ENCODE measurements at regions not wholly inside any gene's neighbourhood (a gene's known extent, or its start where the extent isn't known, plus 50 kb on each side); places are given as distances from the start of the nearest gene placed in this dataset.
"Not testable (repeated sequence)": the region's sequence is repeated elsewhere in the genome, so short reads cannot be mapped to it uniquely, and the experiment has no call there.

DNA sequence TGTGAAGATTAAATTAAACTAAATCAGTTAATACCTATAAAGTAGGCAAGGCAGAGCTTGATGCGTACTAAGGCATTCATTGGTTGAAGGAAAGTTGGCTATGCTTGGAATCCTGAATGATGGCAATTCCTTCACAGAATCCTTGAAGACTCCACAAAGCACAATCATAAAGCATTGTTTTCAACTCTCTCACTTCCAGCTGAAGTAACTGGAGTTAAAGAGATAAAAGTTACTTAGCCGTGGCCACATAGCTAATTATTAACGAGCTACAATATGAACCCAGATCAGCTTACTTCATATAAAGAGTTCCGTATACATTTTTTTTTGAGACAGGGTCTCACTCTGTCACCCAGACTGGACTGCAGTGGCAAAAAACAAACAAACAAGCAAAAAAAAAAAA, 483.9 kb upstream of the DDX18 start:
- no CpG with 5 or more reads among the region's 4 CpGs for whole genome bisulfite sequencing (ENCODE audit: insufficient coverage, insufficient read length)
- no peaks in the 10 kb centered on the region for H3K36me3 ChIP-seq (ENCODE audit: control insufficient read depth, insufficient read depth, low read length)
- no peaks in the 10 kb centered on the region for H3K4me1 ChIP-seq (ENCODE audit: control insufficient read depth, insufficient read depth, low read length)
- H3K27me3 ChIP-seq (ENCODE audit: control insufficient read depth, insufficient read depth, low read length): no peaks in the 10 kb centered on the region
- no peak for DNase-seq (ENCODE audit: low read depth, low spot score)
- no peak overlapping the region for H3K27ac ChIP-seq (ENCODE audit: low read length)
- no peaks in the 10 kb centered on the region for H3K9me3 ChIP-seq (ENCODE audit: control insufficient read depth, insufficient read depth, low read length)
- H3K4me3 ChIP-seq (ENCODE audit: low read length): no peak overlapping the region

DNA sequence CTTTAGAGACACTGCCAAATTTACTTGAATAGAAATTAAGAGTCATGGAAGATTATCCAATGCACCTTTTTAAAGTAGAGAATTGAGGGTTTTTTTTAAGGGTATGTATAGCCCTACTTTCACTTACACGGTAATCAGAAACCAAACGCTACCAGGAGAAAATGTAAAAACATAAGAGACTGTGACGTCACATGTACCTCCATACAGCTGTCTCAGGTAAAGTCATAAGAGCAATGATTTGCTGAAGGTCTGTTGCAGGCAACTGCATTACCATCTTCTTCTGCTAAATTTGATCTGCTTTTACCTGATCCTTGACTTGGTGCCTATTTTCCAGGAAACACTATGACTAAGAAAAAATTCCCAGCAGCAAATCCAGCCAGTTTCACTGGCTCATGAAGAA, 478.5 kb upstream of the DDX18 start:
- no peak overlapping the region for H3K27ac ChIP-seq (ENCODE audit: low read length)
- no CpG with 5 or more reads among the region's 3 CpGs for WGBS (ENCODE audit: insufficient coverage, insufficient read length)

GRCh38 chr2:117336496-117336895, 478.0 kb upstream of the DDX18 start:
- no CpG with 5 or more reads among the region's 4 CpGs for WGBS (ENCODE audit: insufficient coverage, insufficient read length)
- H3K4me3 ChIP-seq (ENCODE audit: low read length): no peak overlapping the region
- DNase-seq (ENCODE audit: low read depth, low spot score): no peak

More for the DNA sequence above, 478.5 kb upstream of the DDX18 start:
- H3K4me3 ChIP-seq (ENCODE audit: low read length): no peak overlapping the region
- DNase-seq (ENCODE audit: low read depth, low spot score): no peak
- H3K4me1 ChIP-seq (ENCODE audit: control insufficient read depth, insufficient read depth, low read length): no peaks in the 10 kb centered on the region
- no peaks in the 10 kb centered on the region for H3K36me3 ChIP-seq (ENCODE audit: control insufficient read depth, insufficient read depth, low read length)
- H3K27me3 ChIP-seq (ENCODE audit: control insufficient read depth, insufficient read depth, low read length): no peaks in the 10 kb centered on the region
- H3K9me3 ChIP-seq (ENCODE audit: control insufficient read depth, insufficient read depth, low read length): no peaks in the 10 kb centered on the region

GRCh38 chr2:117337981-117338380, 476.5 kb upstream of the DDX18 start:
- not testable (repeated sequence) for H3K27ac ChIP-seq (ENCODE audit: low read length); DNase-seq (ENCODE audit: low read depth, low spot score); H3K4me1 ChIP-seq (ENCODE audit: control insufficient read depth, insufficient read depth, low read length); H3K36me3 ChIP-seq (ENCODE audit: control insufficient read depth, insufficient read depth, low read length); H3K9me3 ChIP-seq (ENCODE audit: control insufficient read depth, insufficient read depth, low read length); H3K27me3 ChIP-seq (ENCODE audit: control insufficient read depth, insufficient read depth, low read length); H3K4me3 ChIP-seq (ENCODE audit: low read length)
- WGBS (ENCODE audit: insufficient coverage, insufficient read length): no CpG with 5 or more reads among the region's 3 CpGs

More at GRCh38 chr2:117336496-117336895, 478.0 kb upstream of the DDX18 start:
- Histone ChIP-seq H3K27ac (ENCODE audit: low read length) (no peak overlapping the region), H3K27me3 (ENCODE audit: control insufficient read depth, insufficient read depth, low read length) (no peaks in the 10 kb centered on the region), H3K36me3 (ENCODE audit: control insufficient read depth, insufficient read depth, low read length) (no peaks in the 10 kb centered on the region), H3K4me1 (ENCODE audit: control insufficient read depth, insufficient read depth, low read length) (no peaks in the 10 kb centered on the region), H3K9me3 (ENCODE audit: control insufficient read depth, insufficient read depth, low read length) (no peaks in the 10 kb centered on the region)

DNA sequence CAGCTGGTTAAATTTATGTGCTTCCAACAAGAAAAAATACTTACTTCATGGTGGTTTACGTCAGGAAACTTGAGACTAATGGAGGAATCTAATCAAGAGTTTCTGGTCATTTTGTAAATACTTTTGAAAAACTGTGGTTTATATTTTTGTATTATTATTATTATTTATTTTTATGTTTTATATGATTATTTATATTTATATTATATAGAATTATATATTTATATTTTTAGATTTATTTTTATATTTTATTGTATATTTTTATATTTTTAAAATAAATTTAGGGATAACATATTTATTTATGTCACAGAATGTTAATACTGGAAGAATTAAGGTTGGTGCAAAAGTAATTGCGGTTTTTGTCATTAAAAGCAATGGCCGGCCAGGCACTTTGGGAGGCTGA, 474.5 kb upstream of the DDX18 start:
- no peaks in the 10 kb centered on the region for H3K27me3 ChIP-seq (ENCODE audit: control insufficient read depth, insufficient read depth, low read length)
- no peak overlapping the region for H3K27ac ChIP-seq (ENCODE audit: low read length)
- no peaks in the 10 kb centered on the region for H3K36me3 ChIP-seq (ENCODE audit: control insufficient read depth, insufficient read depth, low read length)
- no peak overlapping the region for H3K4me3 ChIP-seq (ENCODE audit: low read length)
- no peak for DNase-seq (ENCODE audit: low read depth, low spot score)
- no peaks in the 10 kb centered on the region for H3K9me3 ChIP-seq (ENCODE audit: control insufficient read depth, insufficient read depth, low read length)
- no CpG with 5 or more reads among the region's 3 CpGs for WGBS (ENCODE audit: insufficient coverage, insufficient read length)
- no peaks in the 10 kb centered on the region for H3K4me1 ChIP-seq (ENCODE audit: control insufficient read depth, insufficient read depth, low read length)

- DNase-seq (ENCODE audit: low read depth, low spot score): no peak
- H3K36me3 ChIP-seq (ENCODE audit: control insufficient read depth, insufficient read depth, low read length): no peaks in the 10 kb centered on the region
- no peaks in the 10 kb centered on the region for H3K27me3 ChIP-seq (ENCODE audit: control insufficient read depth, insufficient read depth, low read length)
- no peak overlapping the region for H3K4me3 ChIP-seq (ENCODE audit: low read length)
- no CpG with 5 or more reads among the region's 5 CpGs for WGBS (ENCODE audit: insufficient coverage, insufficient read length)
- H3K27ac ChIP-seq (ENCODE audit: low read length): no peak overlapping the region
- H3K9me3 ChIP-seq (ENCODE audit: control insufficient read depth, insufficient read depth, low read length): no peaks in the 10 kb centered on the region
- H3K4me1 ChIP-seq (ENCODE audit: control insufficient read depth, insufficient read depth, low read length): no peaks in the 10 kb centered on the region
Measured at GRCh38 chr2:117341690-117342089, 472.8 kb upstream of the DDX18 start.

DNA sequence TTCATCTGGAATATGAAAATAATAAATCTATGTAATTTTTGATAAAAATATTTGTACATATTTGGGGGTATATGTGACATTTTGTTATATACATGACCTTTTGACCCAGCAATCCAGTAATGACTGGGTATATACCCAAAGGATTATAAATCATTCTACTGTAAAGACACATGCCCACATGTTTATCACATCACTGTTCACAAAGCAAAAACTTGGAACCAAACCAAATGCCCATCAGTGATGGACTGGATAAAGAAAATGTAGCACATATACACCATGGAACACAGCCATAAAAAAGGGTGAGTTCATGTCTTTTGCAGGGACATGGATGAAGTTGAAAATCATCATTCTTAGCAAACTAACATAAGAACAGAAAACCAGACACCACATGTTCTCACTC, 472.1 kb upstream of the DDX18 start:
- Histone ChIP-seq H3K36me3 (ENCODE audit: control insufficient read depth, insufficient read depth, low read length) (no peaks in the 10 kb centered on the region), H3K9me3 (ENCODE audit: control insufficient read depth, insufficient read depth, low read length) (no peaks in the 10 kb centered on the region), H3K27ac (ENCODE audit: low read length) (no peak overlapping the region), H3K4me3 (ENCODE audit: low read length) (no peak overlapping the region), H3K27me3 (ENCODE audit: control insufficient read depth, insufficient read depth, low read length) (no peaks in the 10 kb centered on the region), H3K4me1 (ENCODE audit: control insufficient read depth, insufficient read depth, low read length) (no peaks in the 10 kb centered on the region)
- no peak for DNase-seq (ENCODE audit: low read depth, low spot score)

DNA sequence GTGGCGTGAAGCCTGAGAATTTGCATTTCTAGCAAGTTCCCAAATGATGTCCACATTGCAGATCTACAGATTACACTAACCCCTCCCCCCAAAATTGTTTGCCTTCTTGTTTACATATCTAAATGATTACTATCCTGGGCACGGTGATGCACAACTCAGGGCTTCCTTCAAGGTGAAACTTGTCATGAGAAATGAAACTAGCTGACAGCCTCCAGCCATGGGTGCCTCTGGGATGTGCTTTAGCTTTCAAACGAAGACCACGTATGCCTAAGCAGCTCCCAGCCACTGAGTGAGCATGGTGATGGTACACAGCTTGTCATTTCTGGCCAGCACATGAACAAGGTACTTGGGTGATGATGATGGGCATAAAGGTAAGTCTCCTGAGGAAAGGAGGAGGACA, 464.8 kb upstream of the DDX18 start:
- no peaks in the 10 kb centered on the region for H3K27me3 ChIP-seq (ENCODE audit: control insufficient read depth, insufficient read depth, low read length)
- no peaks in the 10 kb centered on the region for H3K9me3 ChIP-seq (ENCODE audit: control insufficient read depth, insufficient read depth, low read length)
- no peak overlapping the region for H3K27ac ChIP-seq (ENCODE audit: low read length)
- H3K36me3 ChIP-seq (ENCODE audit: control insufficient read depth, insufficient read depth, low read length): no peaks in the 10 kb centered on the region
- DNase-seq (ENCODE audit: low read depth, low spot score): no peak
- H3K4me1 ChIP-seq (ENCODE audit: control insufficient read depth, insufficient read depth, low read length): peaks cover 2% of the 10 kb centered on the region; the same call in 1 of the 2 replicates
- no CpG with 5 or more reads among the region's 4 CpGs for WGBS (ENCODE audit: insufficient coverage, insufficient read length)
- H3K4me3 ChIP-seq (ENCODE audit: low read length): no peak overlapping the region

GRCh38 chr2:117351396-117351795, 463.1 kb upstream of the DDX18 start:
- H3K9me3 ChIP-seq (ENCODE audit: control insufficient read depth, insufficient read depth, low read length): no peaks in the 10 kb centered on the region
- WGBS (ENCODE audit: insufficient coverage, insufficient read length): no CpG with 5 or more reads among the region's 4 CpGs
- H3K27me3 ChIP-seq (ENCODE audit: control insufficient read depth, insufficient read depth, low read length): no peaks in the 10 kb centered on the region

DNA sequence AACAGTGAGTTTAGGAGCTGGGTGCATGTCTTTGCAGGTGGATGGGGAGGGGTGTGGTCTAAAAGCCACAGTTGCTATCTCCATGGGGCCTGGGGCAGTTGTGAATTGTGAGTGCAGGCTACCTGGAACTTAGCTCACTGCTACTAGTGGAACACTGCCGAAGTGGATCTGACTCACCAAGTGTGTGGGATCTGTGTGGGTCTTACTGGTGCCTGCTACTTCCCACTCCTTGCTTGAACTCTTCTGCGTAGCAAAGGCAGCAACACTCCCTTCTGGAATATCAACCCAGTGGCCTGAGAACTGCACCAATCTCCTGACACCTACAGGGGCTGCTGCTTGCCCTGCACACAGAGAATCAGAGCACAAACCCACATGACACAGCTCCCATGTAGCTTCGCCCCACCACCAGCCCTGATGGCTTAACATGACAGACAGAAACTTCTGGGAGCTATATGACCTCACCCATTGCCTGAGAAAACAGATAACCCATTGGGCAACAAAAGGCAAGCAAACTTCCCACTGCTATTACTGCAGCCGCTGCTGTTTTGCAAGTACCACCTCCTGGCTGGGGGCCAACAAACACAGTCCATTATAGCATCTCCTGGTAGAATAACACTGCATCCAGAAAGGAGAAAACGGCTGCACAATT, 455.1 kb upstream of the DDX18 start:
- peaks cover 2% of the 10 kb centered on the region; the same call in 1 of the 2 replicates for H3K4me1 ChIP-seq (ENCODE audit: control insufficient read depth, insufficient read depth, low read length)
- H3K9me3 ChIP-seq (ENCODE audit: control insufficient read depth, insufficient read depth, low read length): no peaks in the 10 kb centered on the region
- H3K27me3 ChIP-seq (ENCODE audit: control insufficient read depth, insufficient read depth, low read length): no peaks in the 10 kb centered on the region
- no peaks in the 10 kb centered on the region for H3K36me3 ChIP-seq (ENCODE audit: control insufficient read depth, insufficient read depth, low read length)
- H3K4me3 ChIP-seq (ENCODE audit: low read length): no peak overlapping the region
- no peak overlapping the region for H3K27ac ChIP-seq (ENCODE audit: low read length)
- no peak for DNase-seq (ENCODE audit: low read depth, low spot score)
- no CpG with 5 or more reads among the region's 5 CpGs for WGBS (ENCODE audit: insufficient coverage, insufficient read length)

More at GRCh38 chr2:117351396-117351795, 463.1 kb upstream of the DDX18 start:
- DNase-seq (ENCODE audit: low read depth, low spot score): no peak
- Histone ChIP-seq H3K4me1 (ENCODE audit: control insufficient read depth, insufficient read depth, low read length) (peaks cover 2% of the 10 kb centered on the region; the same call in 1 of the 2 replicates), H3K27ac (ENCODE audit: low read length) (no peak overlapping the region), H3K4me3 (ENCODE audit: low read length) (no peak overlapping the region), H3K36me3 (ENCODE audit: control insufficient read depth, insufficient read depth, low read length) (no peaks in the 10 kb centered on the region)

DNA sequence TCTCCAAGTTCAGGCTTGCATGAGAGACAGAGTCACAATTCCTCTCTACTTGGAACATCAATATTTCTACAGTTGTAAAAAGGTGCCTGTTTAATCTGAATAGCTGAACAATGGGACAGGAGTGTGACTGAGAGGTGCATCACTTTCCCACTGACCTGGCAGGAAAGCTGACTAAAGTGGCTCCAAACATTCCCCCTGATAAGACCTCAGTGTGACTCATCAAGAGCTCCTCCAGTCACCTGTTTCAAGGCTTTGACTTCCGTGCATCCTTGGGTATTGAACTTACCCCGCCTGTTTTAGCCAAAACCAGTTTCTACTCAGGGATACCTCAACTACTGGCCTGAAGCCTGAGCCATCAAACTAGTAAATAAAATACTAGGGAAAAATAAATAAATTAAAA, 453.9 kb upstream of the DDX18 start:
- DNase-seq (ENCODE audit: low read depth, low spot score): no peak
- H3K27ac ChIP-seq (ENCODE audit: low read length): no peak overlapping the region
- no peaks in the 10 kb centered on the region for H3K9me3 ChIP-seq (ENCODE audit: control insufficient read depth, insufficient read depth, low read length)
- WGBS (ENCODE audit: insufficient coverage, insufficient read length): no CpG with 5 or more reads among the region's 2 CpGs
- no peaks in the 10 kb centered on the region for H3K36me3 ChIP-seq (ENCODE audit: control insufficient read depth, insufficient read depth, low read length)
- H3K4me3 ChIP-seq (ENCODE audit: low read length): no peak overlapping the region
- H3K4me1 ChIP-seq (ENCODE audit: control insufficient read depth, insufficient read depth, low read length): no peaks in the 10 kb centered on the region
- no peaks in the 10 kb centered on the region for H3K27me3 ChIP-seq (ENCODE audit: control insufficient read depth, insufficient read depth, low read length)
